Right renal cortex interstitium (tissue), 3 donors: ENCODE measurements at regions not wholly inside any gene's neighbourhood (a gene's known extent, or its start where the extent isn't known, plus 50 kb on each side); places are given as distances from the start of the nearest gene placed in this dataset.

Experiments used
- DNase-seq, 3 donors: peaks; one replicate each; pipeline ENCODE4 v3.0.0-alpha.2; 2013; ENCODE audit warnings: low read depth in 3 of 3, low spot score in 2 of 3

DNA sequence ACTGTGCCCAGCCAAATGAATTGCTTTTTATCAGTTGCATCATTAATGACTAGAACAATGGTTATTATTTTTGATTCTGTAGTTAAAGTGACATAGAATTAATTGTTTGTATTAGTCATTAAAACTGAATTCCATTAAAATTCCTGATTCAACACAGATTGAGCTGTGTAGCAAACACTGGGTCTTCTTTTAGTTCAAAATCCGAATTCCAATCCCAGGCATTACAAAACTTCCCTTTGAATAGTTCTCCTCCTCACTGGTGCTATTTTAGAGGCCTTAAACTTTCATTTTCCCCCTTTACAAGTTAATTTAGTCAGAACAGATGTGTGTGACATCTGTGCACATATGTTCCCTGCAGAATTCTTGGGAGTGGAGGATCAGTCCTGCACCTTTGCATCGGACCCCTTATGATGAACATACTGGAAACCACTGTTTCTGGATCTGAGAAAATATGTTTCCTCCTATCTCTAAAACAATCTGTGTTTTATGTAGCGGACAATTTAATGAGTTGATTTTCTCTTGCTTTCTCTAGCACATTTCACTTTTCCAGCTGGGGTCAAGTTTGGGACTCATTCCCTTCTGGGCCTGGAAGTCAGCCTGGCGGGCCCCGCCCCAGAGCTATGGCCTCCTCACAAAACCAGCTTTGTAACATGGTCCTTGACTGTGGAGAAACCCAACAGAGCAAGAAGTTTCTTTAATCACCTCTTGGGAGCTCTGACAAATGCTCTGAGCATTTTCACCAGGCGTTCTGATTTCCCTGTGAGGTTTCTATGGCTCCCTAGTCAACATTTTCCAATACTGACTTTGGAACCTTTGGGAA is 87.9 kb upstream of the MAMDC2 start:
- DNase-seq = peak in 1 of 3 donors; percentile 7

DNA sequence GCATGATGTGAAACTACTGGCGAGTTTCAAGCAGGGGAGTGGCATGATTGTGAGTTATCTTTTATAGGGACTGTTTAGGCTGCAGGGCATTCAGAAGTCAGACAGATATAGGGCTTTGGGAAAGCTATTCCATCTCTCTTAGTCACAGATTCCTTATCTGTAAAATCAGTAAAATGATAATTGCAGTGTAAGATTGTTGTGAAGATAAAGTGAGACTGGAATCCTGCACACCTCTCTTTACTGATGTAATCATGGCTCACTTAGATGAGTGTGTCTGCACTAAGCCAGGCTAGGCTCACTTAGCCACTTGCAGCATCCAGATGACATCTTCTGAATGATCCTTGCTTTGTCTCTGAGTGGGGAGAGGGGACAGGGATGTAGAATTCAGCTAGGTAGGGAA is 81.8 kb upstream of the MAMDC2 start:
- DNase-seq = no peak

DNA sequence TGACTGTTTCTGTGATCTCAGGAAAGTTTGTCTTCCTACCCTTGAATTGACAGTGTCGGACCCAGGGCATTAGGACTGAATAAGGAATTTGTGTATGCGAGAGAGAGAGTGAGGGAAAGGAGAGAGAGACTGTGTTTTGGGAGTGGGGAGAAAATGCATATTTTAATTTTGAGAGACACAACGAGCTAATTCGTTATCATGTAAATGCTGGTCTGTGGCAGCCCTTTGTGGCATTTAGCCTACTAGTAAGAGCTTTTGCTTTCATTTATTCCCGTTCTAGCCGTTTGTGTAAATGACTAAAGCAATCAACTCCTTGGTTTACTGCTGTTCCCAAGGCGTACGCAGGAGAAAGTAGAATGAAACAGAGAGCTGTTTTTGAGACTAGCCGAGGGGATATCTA is 79.8 kb upstream of the MAMDC2 start:
- DNase-seq = no peak

DNA sequence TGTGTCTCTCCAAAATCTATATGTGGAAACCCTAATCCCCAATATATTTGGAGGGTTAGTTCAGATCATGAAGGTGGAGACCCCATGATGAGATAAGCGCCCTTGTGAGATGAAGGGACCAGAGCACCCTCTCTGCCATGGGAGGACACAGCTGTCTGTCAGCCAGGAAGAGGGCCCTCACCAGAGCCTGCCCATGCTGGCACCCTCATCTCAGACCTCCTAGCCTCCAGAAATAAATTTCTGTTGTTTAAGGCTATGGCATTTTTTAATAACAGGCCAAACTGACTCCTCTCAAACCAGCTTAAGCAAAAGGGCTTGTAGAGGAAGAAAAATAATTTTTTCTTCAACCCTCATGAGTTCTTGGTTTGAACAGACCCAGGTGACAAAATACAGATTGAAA is 79.2 kb upstream of the MAMDC2 start:
- no peak for DNase-seq

DNA sequence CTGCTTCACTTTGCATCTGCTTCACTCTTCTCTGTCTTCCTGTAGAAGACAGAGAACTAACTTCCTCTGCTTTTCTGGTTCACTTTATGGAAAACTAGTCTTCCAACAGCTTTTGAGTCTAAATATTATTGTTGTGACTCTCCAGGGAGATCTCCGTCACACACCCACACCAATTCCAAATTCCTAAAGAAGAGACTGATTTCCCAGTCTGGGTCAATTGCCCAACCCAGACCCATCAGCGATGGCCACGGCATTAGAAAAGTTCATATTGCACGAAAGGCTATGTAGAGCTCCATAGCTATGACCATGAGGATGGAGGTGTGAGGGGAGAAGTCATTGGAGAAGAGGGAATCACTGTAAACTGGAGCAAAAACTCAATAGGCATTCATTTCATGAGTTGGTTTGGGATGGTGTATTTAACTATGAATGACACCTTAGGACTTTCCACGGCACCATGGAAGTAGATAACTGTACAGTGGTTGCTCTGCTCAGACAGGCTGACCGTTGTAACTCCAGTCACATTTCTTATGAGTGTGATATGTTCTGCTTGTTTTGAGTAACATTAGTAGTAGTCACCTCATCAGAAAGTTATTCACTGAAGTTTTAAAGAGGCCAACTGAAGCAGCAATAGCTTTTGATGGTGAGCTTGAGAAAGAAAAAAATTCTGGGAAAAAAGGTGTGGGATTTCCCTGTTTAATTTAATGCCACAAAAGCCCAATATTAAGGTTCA is 78.1 kb upstream of the MAMDC2 start:
- DNase-seq = no peak

DNA sequence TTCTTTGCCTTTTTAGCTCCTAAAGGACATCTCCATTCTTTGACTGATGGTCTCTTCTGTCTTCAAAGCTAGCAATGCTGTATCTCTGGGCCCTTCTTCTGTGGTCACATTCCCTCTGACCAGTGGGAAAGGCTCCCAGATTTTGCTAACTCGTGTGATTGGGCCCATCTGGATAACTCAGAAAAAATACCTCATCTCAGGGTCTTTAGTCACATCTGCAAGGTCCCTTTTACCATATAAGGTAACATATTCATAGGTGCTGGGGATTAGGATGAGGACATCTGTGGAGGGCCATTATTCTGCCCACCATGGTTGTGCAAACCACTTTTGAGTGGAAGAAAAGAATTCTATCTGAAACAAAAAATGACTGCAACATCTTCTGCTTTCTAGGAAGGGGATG is 76.3 kb upstream of the MAMDC2 start:
- DNase-seq = no peak

DNA sequence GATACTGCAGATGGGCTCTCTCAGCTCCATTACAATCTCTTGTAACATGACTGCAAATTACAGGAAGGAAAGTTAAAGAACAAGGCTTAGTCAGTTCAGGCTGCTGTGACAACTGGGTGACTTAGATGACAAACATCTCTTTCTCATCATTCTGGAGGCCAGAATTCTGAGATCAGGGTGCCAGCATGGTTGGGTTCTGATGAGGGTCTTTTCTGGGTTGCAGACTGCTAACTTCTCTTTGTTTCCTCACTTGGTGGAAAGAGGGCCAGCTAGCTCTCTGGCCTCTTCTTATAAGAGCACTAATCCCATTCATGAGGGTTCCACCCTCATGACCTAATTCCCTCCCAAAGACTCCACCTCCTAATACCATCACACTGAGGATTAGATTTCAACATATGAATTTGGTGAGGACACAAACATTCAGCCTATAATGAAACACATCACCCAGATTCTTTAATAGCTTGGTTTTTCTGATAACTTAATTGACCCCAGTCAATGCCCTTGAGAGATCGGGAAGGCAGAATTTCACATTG is 73.6 kb upstream of the MAMDC2 start:
- DNase-seq = no peak

DNA sequence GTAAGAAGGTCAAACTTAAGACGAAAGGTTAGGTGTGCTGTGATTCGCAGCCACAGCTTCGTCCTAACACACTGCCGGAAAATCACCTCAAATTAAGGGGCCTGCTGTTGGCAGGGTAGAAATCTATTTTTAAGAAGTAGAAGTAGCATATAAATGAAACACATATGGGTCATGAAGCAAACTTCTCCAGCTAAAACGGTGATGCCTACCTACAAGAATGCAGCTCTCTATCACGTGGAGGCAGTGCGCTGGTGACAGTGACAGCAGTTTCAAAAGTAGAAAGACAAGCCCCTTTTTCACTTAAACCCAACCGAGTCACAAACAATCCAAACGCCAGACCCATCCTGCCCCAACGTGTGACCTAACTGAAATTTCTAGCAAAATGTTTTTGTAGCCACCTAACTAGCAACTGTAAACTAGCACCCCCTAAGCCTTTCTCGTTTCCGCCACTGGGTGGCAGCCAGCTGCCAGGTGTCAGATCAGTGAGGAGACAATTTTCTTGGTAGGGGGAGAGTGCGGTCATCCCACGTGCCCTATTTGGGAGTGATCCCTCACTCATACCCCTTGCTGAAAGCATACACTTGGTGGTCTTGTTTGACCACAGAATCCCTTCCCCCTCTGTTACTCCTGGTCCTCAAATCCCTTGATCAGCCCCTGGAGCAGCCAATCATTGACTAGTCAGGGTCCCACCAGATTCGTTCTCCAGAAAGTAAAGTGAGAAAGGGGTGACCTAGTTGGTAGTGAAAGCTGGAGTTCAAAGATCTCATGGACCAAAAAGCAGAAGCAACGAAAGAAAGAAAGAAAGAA is 71.8 kb upstream of the MAMDC2 start:
- DNase-seq = peak in 1 of 3 donors; percentile 32

DNA sequence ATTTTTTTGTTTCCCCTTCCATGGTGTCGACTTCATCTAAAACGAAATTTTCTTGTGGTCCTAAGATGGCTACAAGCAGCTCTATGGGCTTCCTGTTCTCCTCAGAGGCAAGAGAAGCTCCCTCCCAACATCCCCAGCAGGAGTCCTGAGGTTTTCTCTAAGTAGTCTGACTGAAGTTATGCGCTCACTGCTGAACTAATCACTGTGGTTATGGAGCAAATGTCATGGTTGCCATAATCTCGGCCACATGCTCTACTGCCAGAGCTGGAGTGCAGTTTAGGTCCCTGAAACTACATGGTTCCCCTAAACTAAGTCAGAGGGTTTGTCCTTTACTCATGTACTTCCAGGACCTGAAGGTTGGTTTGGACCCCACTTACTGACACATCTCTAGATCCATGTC is 68.0 kb upstream of the MAMDC2 start:
- DNase-seq = no peak

DNA sequence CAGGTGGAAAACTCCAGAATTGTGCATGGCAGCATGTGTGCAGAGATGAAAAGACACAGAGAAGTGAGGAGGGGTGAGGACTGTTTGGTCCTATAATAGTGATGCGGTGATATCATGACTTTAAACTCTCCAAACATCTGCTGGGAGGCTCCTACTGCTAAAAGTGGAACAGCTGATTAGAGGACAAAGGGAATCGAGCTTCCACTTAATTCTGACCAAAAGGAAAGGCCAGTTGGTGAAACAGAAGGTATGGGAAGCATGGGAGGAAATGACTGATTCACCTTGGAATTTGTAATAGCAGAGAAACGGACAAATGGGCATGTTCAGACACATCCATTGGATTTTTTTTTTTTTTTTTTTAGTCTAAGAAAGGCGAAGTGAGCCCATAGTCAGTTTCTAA is 67.5 kb upstream of the MAMDC2 start:
- DNase-seq = no peak

DNA sequence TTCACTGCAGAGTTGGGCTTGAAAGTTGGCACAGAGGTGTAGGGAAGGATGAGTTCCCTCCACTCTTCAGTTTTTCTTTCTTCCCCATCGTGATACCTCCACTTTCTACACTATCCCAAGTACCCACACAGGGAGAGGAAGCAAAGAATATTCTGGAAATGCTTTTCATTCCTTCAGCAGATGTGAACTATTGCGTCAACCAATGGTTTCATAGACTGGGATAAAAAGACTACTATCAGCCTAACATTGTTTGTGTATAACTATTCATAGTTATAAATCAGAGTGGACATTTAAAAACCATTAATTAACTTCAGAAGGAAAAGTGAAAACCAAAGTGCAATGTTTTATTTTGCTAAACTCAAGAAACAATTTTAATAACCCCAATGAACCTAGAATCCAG is 63.6 kb upstream of the MAMDC2 start:
- DNase-seq = no peak

DNA sequence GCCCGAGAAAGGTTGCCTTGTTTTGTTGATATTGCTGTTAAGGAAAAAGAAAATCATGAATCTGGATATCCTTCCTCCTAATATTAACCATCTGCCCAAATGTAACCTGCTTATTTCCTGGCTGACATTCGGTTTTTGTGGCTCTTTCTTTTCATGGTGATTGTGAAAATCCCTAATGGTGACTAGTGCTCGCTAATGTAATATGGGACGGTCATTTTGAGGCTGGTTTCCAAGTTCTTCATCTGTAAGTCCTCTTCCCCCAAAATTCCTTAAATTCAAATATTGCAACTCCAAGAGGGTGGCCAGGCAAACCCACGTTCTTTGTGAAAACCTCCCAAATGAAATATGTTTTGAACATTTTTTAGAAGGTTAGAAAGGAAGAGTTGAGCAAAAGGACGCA is 63.1 kb upstream of the MAMDC2 start:
- no peak for DNase-seq

DNA sequence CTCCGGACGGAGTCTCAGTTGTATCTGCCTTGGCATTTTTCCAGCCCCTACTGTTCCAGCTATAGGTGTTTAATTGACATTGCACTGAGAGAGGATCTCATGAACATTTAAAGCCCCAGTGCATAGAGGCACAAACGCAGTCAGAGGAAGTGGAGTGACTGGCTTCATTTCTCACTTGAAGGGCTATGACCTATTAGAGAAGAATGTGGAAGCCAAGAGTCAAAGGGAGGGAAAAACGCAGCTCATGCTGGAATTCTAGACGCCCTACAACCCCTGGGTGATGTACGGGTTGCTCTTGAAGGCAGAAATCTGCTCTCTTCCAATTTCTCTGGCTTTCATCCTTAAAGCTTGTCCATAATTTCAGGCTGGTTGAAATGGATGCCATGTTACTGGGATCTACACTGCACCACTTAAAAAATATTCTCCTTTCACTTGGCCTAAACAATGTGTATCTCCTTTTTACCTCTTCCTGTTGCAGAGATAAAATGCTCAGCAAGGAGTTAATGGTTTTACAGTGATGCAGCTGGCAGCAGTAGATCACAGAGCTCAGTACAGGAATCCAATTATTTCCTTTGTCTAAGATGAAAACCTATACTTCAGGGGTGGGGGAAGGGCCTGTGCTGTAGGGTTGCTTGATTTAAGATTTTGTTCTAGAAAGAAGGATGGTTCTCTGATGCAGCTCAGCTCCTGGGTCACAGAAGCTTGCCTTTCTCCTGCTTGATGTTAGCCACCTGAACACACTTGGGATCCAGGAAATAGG is 61.8 kb upstream of the MAMDC2 start:
- peak in 1 of 3 donors; percentile 7 for DNase-seq

DNA sequence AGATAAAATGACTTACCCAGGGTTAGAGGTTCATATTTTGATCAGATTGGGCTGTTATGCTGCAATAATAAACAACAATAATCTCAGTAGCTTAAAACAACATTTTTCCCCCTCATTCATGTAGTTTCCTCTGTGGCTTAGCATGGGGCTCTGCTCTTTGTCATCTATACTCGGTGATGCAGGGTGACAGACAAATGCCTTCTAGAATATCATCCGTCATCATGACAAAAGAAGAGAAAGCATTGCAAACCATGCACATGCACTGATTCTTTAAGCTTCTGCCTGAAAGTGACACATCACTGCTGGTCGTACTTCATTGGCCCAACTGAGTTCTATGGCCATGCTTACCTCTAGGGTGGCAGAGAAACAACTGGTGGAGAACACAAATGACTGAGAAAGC is 58.8 kb upstream of the MAMDC2 start:
- DNase-seq = no peak

DNA sequence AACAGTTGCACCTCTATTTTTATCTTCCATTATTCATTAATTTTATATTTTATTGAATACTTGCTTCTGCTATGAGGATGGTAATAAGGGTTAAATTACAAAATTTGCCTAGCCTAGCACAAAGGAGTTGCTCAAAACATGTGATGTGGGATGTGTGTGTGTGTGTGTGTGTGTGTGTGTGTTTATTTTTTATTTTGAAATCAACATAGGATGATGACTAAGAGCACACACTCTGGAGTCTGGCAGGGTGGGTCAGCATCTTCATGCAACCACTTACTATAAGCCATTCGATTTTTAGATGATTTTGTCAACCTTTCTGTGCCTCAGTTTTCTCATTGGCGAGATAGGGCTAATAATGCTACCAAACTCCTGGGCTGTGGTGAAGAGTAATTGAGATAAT is 57.7 kb upstream of the MAMDC2 start:
- DNase-seq = no peak

DNA sequence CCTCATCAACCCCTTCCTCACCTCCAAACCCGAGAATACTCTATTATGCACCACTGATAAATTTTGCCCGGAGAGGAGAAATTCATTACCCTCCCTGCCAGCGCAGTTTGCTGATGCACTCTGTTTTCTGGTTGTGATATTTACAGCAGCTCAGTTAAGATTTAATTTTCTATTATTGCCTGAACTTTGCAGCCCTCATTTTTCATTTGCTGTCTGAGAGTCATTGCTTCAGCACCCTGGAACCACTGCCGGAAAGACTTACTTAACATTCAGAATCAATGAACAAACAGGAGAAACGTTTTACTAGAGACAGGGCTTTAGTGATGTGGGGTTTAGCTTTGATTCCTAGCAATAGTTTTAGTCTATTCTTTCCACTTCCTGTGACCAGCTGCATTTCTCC is 56.7 kb upstream of the MAMDC2 start:
- no peak for DNase-seq

DNA sequence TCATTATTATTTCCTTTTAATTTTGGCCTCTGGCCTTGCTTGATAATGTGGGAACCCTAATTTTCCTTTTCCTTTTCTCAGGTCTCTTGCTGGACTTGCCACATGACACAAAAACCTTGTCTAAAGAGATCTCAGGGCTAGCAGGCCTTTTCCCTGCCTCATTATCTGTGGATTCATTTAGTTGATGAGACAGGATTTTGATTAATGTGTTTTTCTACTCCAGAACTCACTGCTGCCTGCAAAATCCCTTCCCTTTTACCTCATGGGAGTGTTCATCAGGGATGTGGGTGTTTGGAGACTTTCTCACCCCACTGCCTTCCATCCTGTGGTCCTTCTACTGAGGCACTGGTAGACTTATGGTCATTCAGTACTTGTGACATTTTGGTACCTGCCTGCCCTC is 56.2 kb upstream of the MAMDC2 start:
- no peak for DNase-seq

DNA sequence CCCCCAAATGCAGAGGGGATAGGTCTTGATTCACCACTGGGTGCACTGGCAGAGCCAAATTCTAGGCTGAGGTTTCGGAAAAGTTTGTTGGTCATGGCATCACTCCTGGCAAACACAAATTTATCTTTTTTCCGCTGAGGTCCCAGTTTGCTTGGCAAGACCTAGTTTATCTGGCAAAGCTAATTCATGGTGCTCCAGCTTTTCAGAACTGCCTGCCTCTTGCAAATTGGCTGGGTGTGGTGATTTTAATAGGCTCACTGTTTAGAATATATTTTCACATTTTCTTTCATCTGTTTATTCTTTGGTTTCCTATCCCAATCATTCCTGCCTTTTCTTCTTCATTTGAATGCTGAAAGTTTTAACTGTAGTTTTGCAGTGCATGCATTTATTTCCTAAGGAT is 50.5 kb upstream of the MAMDC2 start:
- no peak for DNase-seq
